ENCODE measurements at regions not wholly inside any gene's neighbourhood (a gene's known extent, or its start where the extent isn't known, plus 50 kb on each side); places are given as distances from the start of the nearest gene placed in this dataset.
"Not testable (repeated sequence)": the region's sequence is repeated elsewhere in the genome, so short reads cannot be mapped to it uniquely, and the experiment has no call there.

DNA sequence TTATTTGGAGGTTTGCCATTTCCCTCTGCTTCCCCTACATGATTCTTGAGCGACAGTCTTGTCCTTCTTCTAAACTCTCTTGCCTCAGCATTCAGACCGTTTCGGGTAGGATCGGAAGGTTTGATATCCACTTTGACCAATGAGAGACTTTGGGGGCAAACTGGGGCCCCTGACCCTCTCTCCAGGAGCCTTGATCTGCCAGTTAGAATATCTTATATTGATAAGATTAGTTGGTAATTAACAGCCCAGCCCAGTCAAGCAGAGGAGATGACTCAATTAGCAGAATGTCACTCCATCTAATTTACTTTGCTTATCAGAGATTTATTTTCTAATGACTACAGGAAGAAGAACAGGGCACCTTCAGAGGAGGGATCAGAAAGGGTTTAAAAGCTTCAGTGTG lies 532.8 kb downstream of the XYLT1 start:
- intact Hi-C loops (cut with DNase I; ENCODE audit: low total_unique reads) = no loop called here
- 24 to 52% methylated on average over 4 of the region's 4 CpGs for WGBS, 2 donors
- no peak for DNase-seq
- H3K9me3 ChIP-seq = no peaks in the 10 kb centered on the region
- no peak overlapping the region for H3K4me3 ChIP-seq
- H3K4me1 ChIP-seq = no peaks in the 10 kb centered on the region
- H3K27ac ChIP-seq = no peak overlapping the region
- no peaks in the 10 kb centered on the region for H3K36me3 ChIP-seq (ENCODE audit: low read depth, missing control alignments)
- no peaks in the 10 kb centered on the region for H3K27me3 ChIP-seq
- TF ChIP-seq, protein P1, sequence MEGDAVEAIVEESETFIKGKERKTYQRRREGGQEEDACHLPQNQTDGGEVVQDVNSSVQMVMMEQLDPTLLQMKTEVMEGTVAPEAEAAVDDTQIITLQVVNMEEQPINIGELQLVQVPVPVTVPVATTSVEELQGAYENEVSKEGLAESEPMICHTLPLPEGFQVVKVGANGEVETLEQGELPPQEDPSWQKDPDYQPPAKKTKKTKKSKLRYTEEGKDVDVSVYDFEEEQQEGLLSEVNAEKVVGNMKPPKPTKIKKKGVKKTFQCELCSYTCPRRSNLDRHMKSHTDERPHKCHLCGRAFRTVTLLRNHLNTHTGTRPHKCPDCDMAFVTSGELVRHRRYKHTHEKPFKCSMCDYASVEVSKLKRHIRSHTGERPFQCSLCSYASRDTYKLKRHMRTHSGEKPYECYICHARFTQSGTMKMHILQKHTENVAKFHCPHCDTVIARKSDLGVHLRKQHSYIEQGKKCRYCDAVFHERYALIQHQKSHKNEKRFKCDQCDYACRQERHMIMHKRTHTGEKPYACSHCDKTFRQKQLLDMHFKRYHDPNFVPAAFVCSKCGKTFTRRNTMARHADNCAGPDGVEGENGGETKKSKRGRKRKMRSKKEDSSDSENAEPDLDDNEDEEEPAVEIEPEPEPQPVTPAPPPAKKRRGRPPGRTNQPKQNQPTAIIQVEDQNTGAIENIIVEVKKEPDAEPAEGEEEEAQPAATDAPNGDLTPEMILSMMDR (IDR thresholded peaks at IDR 0.05) = no peak
- no peak for TF ChIP-seq POLR2A (IDR thresholded peaks at IDR 0.05)

DNA sequence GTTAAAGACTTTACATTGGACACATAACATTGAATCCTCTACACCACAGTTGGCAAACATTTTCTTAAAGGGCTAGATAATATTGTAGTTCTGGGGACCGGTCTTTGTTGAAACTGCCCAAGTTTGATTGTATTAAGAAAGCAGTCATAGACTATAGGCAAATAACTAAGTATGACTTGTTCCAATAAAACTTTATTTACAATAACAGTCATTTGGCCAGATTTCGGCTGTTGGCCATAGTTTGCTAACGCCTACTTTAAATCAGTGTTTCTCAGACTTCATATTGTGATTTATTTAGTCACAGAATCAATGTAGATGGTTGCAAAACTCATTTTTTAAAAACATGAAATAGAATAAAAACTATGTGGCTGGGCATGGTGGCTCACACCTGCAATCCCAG lies 531.8 kb downstream of the XYLT1 start:
- intact Hi-C loops (cut with DNase I; ENCODE audit: low total_unique reads) = no loop called here
- Histone ChIP-seq H3K4me3 (no peak overlapping the region), H3K27ac (no peak overlapping the region), H3K36me3 (ENCODE audit: low read depth, missing control alignments) (no peaks in the 10 kb centered on the region), H3K27me3 (no peaks in the 10 kb centered on the region), H3K9me3 (no peaks in the 10 kb centered on the region), H3K4me1 (no peaks in the 10 kb centered on the region)
- no peak for TF ChIP-seq POLR2A (IDR thresholded peaks at IDR 0.05)
- TF ChIP-seq, protein P1 (IDR thresholded peaks at IDR 0.05) = no peak
- WGBS, 2 donors = 86 to 94% methylated on average over 3 of the region's 3 CpGs
- DNase-seq = no peak

DNA sequence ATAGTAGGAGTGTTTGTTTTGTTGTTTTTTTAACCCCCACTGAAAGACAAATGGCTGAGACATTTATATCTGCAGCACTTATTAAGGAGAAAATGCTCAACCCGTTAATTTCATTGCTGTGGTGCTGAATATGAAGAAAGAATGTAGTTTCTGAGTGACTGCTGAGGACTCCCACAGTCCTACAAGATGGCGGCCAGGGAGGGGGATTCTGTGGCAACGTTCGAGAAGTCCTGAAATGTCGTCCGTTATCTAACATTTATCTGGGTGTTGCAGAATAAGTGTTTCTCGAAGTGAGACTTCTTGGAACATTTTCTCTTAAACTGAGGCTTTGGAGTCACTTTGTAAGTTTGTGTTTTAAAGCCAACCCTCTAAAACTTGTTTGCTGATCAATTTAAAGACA lies 530.4 kb downstream of the XYLT1 start:
- 19 to 28% methylated on average over 7 of the region's 7 CpGs for WGBS, 2 donors
- Histone ChIP-seq H3K36me3 (ENCODE audit: low read depth, missing control alignments) (no peaks in the 10 kb centered on the region), H3K9me3 (no peaks in the 10 kb centered on the region), H3K4me3 (no peak overlapping the region), H3K4me1 (no peaks in the 10 kb centered on the region), H3K27me3 (no peaks in the 10 kb centered on the region), H3K27ac (no peak overlapping the region)
- peak; percentile 32 for DNase-seq
- TF ChIP-seq, protein P1 (IDR thresholded peaks at IDR 0.05) = no peak
- no peak for TF ChIP-seq POLR2A (IDR thresholded peaks at IDR 0.05)
- intact Hi-C loops (cut with DNase I; ENCODE audit: low total_unique reads) = no loop called here

DNA sequence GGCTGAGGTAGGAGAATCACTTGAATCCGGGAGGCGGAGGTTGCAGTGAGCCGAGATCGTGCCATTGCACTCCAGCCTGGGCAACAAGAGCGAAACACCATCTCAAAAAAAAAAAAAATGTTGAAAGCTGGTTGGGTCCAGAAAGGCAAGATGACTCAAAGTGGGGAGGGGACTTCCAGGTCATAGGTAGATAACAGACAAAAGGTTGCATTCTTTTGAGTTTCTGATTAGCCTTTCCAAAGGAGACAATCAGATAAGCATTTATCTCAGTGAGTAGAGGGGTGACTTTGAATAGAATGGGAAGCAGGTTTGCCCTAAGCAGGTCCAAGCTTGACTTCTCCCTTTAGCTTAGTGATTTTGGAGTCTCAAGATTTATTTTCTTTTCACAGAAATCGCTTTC lies 527.9 kb downstream of the XYLT1 start:
- WGBS, 2 donors = 92 to 93% methylated on average over 6 of the region's 6 CpGs
- H3K27ac ChIP-seq; H3K9me3 ChIP-seq; H3K36me3 ChIP-seq (ENCODE audit: low read depth, missing control alignments); H3K4me3 ChIP-seq; intact Hi-C loops (cut with DNase I; ENCODE audit: low total_unique reads); DNase-seq; H3K27me3 ChIP-seq; H3K4me1 ChIP-seq: not testable (repeated sequence)

DNA sequence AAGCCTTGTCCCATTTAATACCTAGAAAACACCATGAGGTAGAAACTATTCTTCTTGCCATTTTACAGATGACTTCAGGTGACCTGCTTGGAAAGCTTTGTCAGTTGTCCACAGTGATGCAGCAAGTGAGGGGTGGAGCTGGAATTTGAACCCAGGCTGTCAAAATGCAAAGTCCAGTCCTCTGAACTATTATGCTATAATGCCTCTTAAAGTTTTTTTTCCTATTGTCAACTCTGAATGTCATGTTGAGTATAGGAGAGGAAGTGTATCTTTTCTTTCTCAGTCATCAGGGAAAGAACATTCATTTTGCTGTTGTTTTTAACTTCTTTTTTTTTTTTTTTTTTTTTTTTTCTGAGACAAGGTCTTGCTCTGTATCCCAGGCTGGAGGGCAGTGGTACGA lies 525.6 kb downstream of the XYLT1 start:
- no peak overlapping the region for H3K27ac ChIP-seq
- no peaks in the 10 kb centered on the region for H3K36me3 ChIP-seq (ENCODE audit: low read depth, missing control alignments)
- H3K4me3 ChIP-seq = no peak overlapping the region
- no peak for TF ChIP-seq POLR2A (IDR thresholded peaks at IDR 0.05)
- TF ChIP-seq, protein P1 (IDR thresholded peaks at IDR 0.05) = no peak
- DNase-seq = no peak
- intact Hi-C loops (cut with DNase I; ENCODE audit: low total_unique reads) = no loop called here
- H3K9me3 ChIP-seq = no peaks in the 10 kb centered on the region
- no peaks in the 10 kb centered on the region for H3K4me1 ChIP-seq
- H3K27me3 ChIP-seq = no peaks in the 10 kb centered on the region
- 90% methylated on average over 1 of the region's 1 CpG; no CpG with 5 or more reads in 1 of the 2 donors for WGBS, 2 donors

Measured in testis (tissue), 2 donors.